Retina (tissue), 1 donor: ENCODE measurements at regions not wholly inside any gene's neighbourhood (a gene's known extent, or its start where the extent isn't known, plus 50 kb on each side); places are given as distances from the start of the nearest gene placed in this dataset.
"Not testable (repeated sequence)": the region's sequence is repeated elsewhere in the genome, so short reads cannot be mapped to it uniquely, and the experiment has no call there.

Experiments used
- DNase-seq: peaks from one replicate; pipeline ENCODE4 v3.0.0-alpha.2; 2016

DNA sequence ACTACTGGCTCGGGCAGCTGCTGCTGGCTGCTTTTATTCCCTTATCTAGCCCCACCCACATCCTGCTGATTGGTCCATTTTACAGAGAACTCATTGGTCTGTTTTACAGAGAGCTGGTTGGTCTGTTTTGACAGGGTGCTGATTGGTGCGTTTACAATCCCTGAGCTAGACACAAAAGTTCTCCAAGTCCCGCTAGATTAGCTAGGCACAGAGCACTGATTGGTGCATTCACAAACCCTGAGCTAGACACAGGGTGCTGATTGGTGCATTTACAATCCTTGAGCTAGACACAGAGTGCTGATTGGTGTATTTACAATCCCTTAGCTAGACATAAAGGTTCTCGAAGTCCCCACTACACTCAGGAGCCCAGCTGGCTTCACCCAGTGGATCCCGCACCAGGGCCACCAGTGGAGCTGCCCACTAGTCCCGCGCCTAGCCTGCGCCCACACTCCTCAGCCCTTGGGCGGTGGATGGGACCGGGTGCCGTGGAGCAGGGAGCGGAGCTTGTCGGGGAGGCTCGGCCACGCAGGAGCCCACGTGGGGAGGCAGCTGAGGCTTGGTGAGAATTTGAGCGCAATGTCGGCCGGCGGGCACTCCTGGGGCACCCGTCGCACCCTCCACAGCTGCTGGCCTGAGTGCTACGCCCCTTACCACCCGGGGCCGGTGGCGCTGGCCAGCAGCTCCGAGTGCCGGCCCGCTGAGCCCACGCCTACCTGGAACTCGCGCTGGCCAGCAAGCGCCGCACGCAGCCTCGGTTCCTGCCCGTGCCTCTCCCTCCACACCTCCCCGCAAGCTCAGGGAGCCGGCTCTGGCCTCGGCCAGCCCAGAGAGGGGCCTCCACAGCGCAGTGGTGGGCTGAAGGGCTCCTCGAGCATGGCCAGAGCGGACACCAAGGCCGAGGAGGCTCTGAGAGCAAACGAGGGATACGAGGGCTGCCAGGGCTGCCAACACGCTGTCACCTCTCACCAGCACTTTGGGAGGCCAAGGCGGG lies 91.1 kb upstream of the HS3ST2 start:
- not testable (repeated sequence) for DNase-seq

DNA sequence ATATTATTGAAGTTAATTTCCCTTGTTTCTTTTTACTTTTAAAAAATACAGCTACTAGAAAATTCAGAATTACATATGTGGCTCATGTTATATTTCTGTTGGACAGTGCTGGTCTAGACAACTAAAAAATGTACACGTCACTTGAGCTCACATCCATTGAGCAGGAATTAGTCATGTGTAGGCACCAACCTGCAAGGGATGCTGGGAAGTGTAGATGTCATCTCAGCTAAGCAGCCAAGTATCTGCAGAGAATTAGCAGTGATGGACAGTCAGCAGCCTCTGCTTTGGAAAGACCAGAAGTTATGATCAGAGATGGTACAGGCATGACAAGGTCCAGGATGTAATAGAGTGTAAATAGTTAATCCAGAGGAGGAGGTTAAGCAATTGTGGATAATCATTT lies 87.1 kb upstream of the HS3ST2 start:
- no peak for DNase-seq

DNA sequence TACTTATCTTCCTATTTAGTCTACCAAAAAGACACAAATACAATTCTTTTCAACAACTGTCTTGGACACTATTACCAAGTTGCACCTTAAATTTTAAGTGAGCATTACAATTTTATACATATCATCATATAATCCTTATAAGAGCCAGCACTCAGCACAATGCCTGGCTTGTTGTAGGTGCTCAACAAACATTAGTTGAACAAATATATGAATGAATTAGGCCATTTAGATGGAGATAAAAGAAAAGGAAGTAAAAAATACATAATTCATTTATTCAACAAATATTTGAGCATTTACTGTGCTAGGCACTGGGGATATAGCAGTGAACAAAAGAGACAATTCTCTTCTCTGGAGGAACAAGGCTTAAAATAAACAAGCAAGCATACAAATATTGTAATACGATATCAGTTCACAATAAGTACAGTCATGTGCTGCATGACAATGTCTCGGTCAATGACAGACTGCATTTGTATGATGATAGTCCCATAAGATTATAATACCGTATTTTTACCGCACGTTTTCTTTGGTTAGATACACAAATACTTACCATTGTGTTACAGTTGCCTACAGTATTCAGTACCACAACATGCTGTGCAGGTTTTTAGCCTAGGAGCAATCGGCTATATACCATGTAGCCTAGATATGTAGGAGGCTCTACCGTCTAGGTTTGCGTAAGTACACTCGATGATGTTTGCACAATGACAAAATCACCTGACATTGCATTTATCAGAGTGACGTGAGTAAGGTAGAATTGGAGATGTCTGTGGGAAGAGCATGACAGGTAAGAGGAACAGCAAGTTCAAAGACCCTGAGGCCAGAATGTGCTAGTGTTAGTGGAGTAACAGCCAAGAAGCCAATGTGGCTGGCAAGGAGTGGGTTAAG lies 86.4 kb upstream of the HS3ST2 start:
- DNase-seq, result no peak

DNA sequence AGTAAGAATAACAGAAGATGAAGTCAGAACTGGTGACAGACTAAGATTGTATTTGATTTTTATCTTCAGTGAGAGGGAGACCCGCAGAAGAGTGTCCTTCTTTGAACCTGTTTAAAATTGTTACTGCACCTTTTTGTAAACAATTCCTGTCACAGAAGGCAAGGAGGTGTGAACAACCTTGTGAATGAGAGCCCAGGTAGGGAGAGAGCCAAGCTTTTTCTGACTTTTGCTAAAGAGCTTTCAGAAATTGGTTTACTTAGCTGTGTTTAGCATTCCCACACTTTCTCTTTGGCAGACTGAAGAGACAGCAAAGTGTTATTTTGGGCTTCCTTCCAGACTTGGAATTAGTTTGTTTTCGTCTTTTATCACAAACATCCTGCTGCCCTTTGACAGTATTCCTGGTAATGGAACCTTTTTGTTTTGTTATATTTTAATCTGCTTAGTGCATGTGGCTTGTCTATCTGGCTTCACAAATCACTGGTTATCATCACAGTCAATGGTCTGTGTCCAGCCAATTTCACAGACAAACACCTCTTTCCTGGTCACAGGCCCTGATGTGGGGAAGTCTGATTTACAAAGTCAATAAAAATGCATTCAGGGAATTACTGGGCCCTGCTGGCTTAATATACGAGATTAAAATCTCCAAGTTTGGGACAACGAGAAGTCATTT lies 85.7 kb upstream of the HS3ST2 start:
- no peak for DNase-seq

DNA sequence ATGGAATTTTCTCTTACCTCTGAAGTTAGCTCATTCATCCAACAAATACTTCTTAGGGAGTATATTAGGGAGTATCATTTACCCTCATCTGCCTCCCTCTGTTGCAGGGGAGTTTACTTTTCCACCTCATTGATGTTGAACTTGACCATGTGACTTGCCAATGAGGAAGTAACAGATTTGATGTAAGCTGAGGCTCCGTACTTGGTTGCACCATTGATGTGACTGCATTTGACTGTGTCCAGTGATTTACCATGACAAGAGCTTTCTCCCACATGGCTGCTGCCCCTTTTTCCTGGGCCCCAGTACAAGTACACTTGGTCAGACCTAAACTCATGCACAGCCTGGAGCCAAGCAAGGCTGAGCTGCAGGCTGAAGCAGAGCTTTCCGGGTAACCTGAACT lies 81.6 kb upstream of the HS3ST2 start:
- no peak for DNase-seq

DNA sequence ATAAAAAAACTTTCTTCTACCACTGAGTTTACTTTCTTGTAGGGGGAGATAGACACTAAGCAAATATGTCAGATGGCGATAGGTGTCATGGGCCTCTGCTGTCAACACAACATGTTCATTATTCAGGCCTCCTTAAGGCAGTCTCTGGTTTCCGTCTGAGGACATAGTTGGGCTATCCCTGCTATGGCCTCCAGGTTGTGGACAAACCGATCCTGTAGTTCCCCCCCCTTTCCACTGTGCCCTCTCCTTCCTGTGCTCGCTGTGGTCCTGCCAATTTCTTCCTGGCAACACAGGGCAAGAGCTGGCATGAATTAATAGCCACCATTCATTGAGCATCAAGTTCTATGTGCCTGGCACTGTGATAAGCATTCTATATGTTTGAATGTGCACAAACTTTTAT lies 81.0 kb upstream of the HS3ST2 start:
- no peak for DNase-seq

DNA sequence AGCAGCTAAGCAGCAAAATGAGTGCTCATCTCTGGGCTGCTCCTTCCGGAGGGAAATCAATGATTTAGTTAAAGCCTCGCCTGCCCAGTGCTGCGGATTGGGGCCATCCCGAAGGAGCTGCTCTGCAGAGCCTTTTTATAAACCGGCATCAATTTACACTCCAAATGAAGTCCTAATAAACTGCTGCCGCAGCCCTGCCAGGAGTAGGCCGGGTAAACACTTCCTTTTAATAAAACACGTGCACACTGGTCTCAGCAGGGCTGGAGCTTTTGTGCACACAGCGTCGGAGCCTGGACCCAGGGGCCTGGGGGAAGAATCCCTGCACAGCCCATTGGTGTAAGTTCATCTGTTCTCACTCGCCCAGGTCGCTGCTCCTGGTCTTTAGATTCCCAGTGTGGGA lies 79.6 kb upstream of the HS3ST2 start:
- DNase-seq, result peak; percentile 21

DNA sequence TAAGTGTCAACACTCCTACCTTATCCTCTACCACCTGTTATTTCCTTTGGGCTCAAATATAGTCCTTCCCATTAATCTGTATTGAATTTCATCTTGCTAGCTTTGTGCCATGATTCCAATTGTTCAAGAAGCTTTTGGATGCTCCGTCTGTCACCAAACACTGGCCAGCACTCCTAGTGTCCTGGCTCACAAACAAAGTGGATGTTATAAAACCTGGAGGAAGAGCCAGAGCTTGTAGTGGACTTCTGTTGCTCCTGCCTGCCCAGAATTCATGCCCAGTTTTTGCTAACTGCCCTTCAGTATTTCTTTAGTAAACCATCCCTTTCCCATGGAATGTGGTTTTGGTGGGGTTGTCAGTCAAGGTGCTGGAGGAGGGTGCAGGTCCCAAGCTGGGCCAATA lies 77.2 kb upstream of the HS3ST2 start:
- no peak for DNase-seq

DNA sequence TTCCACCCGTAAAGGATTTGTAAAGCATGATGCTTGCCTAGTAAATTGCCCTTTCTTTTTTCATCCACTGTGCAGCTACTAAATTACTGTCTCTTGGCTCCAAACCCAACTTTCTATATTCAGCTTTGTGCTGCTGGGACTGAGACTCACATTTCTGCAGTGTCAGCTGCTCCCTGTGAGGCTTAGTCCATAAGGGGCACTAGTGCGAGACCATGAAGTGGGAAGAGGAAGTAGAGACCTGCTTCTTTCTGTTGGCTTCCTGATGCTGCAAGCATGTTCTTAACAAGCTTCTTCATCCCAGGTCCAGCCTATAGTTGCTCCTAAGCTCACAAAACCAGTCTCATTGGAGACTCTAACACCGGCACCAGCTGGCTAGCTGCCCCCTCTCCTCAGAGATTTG lies 74.9 kb upstream of the HS3ST2 start:
- DNase-seq, result no peak

DNA sequence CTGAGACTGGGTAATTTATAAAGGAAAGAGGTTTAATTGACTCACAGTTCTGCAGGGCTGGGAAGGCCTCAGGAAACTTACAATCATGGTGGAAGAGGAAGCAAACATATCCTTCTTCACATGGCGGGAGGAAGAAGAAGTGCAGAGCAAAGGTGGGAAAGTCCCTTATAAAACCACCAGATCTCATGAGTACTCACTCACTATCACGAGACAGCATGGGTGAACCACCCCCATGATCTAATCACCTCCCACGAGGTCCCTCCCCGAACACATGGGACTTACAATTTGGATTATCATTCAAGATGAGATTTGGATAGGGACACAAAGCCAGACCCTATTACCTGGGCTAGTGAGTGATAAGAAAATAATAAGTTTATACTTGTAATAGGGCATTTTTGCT lies 70.6 kb upstream of the HS3ST2 start:
- DNase-seq, result no peak

DNA sequence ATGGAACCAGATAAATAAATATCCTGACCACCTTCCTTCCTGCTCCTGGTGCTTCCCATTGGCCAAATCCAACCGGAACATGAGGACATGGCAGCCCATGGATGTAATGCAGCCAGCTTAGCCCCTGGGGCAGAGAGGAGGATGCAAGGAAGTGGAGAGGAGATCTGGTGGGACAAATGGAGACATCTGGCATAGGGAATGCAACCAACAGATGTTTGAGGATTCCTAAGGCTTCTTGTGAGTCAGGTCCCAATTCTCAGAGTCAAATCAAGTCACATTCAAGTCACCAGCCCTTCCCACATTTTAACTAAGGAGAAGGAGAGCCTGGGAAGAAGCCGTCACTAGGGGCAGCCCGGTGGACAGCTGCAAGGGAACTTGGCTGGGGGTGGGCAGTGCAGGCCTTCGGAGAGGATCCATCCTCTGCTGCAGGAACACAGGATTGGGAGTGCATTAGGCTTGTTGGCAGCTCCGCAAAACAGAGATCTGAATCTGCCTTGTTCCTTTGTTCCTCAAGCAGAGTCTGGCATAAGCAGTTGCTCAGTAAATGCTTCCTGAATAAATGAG lies 62.8 kb upstream of the HS3ST2 start:
- DNase-seq, result no peak

DNA sequence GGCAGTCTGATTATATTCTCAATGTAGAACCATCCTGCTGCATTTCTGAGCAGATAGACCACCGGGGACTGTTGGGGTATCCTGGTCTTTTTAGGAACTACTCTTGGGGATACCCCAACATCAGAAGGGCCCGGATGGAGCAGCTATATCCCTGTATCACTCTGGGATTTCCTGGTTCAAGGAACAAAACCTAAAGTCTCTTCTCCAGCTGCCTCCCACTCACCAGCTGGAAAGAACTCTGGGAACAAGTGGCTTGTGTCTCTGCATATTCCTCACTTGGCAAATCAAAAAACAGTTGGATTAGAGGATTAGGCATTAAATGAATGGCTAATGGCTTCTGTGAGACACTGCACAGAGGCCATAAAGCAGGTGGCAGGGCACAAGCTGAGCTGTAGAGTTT lies 62.3 kb upstream of the HS3ST2 start:
- no peak for DNase-seq

DNA sequence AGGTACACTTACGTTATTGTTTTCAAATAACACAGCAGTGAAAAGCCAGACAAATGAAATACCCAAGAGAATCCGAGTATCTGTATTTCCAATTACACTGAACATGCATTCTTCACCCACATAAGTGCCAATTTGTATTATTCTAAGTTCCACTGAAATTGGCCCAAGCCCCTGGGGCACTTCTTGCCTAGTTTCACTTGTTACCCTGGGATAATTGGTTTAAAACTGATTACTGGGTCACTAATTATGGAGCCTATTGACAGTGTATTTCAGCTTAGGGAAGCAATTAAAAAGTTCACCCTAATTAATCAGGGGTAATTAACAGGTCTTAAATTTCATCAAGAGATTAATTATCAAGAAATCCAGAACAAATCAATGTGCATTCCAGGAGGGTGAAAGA lies 60.5 kb upstream of the HS3ST2 start:
- no peak for DNase-seq

DNA sequence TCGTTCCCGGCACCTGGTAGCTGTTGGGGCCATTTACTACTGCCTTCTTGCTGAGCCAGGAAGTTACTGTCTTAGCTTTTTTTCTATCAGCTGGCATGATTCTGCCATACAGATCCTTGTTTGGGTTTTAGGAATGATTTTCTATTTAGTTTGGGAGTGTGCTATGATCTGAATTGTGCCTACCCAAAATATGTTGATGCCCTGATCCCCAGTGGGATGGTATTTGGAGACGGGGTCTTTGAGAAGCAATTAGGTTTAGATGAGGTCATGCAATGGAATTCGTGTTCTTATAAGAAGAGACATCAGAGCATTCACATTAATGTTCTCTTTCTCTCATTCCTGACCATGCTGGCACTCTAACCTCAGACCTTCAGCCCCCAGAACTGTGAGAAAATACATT lies 59.4 kb upstream of the HS3ST2 start:
- no peak for DNase-seq

DNA sequence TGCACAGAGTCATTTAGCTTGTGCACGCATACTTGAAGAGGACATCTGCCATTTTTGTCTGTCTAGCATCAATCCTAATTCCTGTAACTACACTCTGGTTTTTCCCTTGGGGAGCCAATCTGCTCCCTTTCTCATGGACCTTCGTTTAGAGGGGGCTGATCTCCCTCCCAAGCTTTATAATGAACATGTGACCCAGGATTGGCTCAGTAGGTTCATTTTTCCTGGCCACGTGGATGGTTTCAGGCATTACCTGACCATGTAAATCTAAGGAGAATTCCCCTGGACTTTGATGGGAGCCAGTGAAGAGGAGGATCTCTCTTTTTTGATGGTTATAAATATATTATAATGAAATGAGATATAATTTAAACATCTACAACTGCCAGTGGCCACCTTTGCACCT lies 56.8 kb upstream of the HS3ST2 start:
- no peak for DNase-seq

DNA sequence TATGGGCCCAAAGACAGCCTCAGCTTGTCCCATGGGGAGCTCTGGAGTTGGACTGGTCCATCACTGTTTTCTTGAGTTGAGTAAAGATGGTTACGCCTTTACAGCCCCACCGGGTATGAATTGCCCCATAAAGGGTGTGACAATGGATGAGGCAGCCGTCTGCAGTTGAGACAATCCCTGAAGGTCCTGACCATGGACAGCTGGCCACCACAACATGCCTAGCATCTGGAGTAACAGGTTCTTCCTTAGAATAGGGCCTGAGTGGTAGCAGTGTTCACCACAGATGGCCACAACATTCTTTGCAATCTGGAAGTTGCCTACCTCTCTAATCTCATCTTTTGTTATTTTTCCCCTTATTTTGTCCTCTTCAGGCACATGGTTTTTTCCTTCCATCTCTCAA lies 51.5 kb upstream of the HS3ST2 start:
- DNase-seq, result no peak

DNA sequence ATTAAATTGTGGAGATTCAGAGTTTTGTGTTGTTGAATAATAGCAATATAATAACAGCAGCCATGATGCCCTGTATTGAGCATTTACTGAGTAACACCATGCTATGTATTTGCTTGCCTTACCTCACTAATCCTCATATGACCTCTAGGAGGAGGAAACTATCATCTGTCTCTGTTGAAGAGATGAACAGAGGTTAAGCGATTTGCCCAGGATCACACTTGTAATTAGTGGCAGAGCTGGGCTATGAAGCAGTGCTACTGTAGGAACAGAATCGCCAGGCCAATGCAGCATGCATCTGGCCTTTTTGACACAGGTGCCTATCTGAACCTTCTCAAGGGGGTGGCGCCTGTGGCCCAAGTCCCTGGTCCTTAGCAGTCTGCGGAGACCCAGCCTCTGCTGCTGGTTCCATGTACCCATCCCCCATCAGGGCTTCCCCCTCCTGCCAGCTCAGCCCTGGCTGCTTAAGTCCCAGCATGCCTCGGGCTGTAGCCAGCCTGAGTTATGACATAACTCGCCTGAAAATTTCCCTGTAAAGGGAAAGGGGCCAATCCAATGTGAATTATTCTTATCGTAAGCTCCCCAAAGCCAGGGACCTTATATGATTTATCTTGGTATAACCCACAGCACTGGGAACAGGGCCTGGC lies 50.4 kb upstream of the HS3ST2 start:
- DNase-seq, result peak; percentile 66
